ENCODE measurements at regions not wholly inside any gene's neighbourhood (a gene's known extent, or its start where the extent isn't known, plus 50 kb on each side); places are given as distances from the start of the nearest gene placed in this dataset.

- Histone ChIP-seq H3K4ac (ENCODE audit: low read depth, low read length) (no peak overlapping the region), H3K27ac (ENCODE audit: insufficient read length, low read depth, low read length) (no peak overlapping the region), H3K23me2 (ENCODE audit: insufficient read length, low read depth, low read length, poor library complexity, severe bottlenecking) (no peaks in the 10 kb centered on the region), H3K27me3 (ENCODE audit: insufficient read depth, low read length) (no peaks in the 10 kb centered on the region), H2BK5ac (ENCODE audit: insufficient read length, low read length) (no peak overlapping the region), H3K56ac (ENCODE audit: insufficient read length, low read depth, low read length) (no peak overlapping the region), H3K14ac (ENCODE audit: insufficient read depth, low read length) (no peak overlapping the region), H4K91ac (ENCODE audit: insufficient read length, low read depth, low read length) (no peak overlapping the region), H4K20me1 (ENCODE audit: control insufficient read depth, insufficient read depth, insufficient read length) (no peaks in the 10 kb centered on the region), H3T11ph (ENCODE audit: low read length) (no peak overlapping the region), H2AFZ (ENCODE audit: low read length) (no peak overlapping the region), H3K79me1 (ENCODE audit: insufficient read depth, low read depth, low read length, poor library complexity, severe bottlenecking) (no peaks in the 10 kb centered on the region), H3K4me2 (ENCODE audit: insufficient read depth, insufficient read length, low read length) (no peak overlapping the region), H2AK5ac (ENCODE audit: insufficient read length, low read length) (no peak overlapping the region), H4K5ac (ENCODE audit: insufficient read length, low read depth, low read length) (no peak overlapping the region), H3K4me1 (ENCODE audit: insufficient read depth, low read length) (no peaks in the 10 kb centered on the region), H2BK20ac (ENCODE audit: low read depth, low read length, poor library complexity, severe bottlenecking) (no peak overlapping the region), H2BK12ac (ENCODE audit: insufficient read length, low read depth, low read length) (no peak overlapping the region), H3K9me3 (ENCODE audit: control insufficient read depth, low read depth, low read length) (no peaks in the 10 kb centered on the region), H3K23ac (ENCODE audit: insufficient read length, low read depth, low read length) (no peak overlapping the region), H3K9ac (ENCODE audit: extremely low read depth, insufficient read length, low read length) (no peak overlapping the region), H3K18ac (ENCODE audit: insufficient read length, low read depth, low read length) (no peak overlapping the region), H2BK120ac (ENCODE audit: low read depth, low read length, poor library complexity, severe bottlenecking) (no peak overlapping the region), H3K79me2 (ENCODE audit: insufficient read depth, low read length) (no peaks in the 10 kb centered on the region), H4K8ac (replicated peaks; ENCODE audit: insufficient read length, low read depth, low read length) (no peak overlapping the region), H2BK15ac (ENCODE audit: low read depth, low read length) (no peak overlapping the region)
- no peak for TF ChIP-seq CTCF (conservative IDR thresholded peaks at IDR 0.05)
- Mint-ChIP-seq H3K27me3 (ENCODE audit: low read depth) (no peaks in the 10 kb centered on the region; the same call in 1 of the 2 replicates), H3K4me1 (peaks cover 7 to 10% of the 10 kb centered on the region in 2 experiments), H3K4me3 (no peak overlapping the region), H3K9me3 (no peaks in the 10 kb centered on the region), H3K27ac (no peak overlapping the region), H3K36me3 (ENCODE audit: insufficient read depth in 1 of 3, low read depth in 3 of 3) (peaks cover 0 to 4% (median 0%) of the 10 kb centered on the region in 3 experiments; a peak in 1 of 7 replicates)
- no CpG with 5 or more reads among the region's 4 CpGs for WGBS (ENCODE audit: extremely low coverage, insufficient read length, low lambda C conversion rate)
- no peak for DNase-seq
Measured at GRCh38 chr3:160112996-160113395, 112.2 kb upstream of the C3orf80 start.
